AG04450 (cell line): ENCODE measurements at regions not wholly inside any gene's neighbourhood (a gene's known extent, or its start where the extent isn't known, plus 50 kb on each side); places are given as distances from the start of the nearest gene placed in this dataset.

Source experiments
- CTCF ChIA-PET: fragments of 300-600, 350-600 bp; formaldehyde crosslinking; extraction: SDS; loops from one replicate; lab custom pipeline; 2022; ENCODE audit warnings: antibody characterized with exemption, inconsistent platforms; lab: Charles Lee
- POLR2A ChIA-PET: fragments of 350-600 bp; formaldehyde crosslinking; extraction: SDS; loops from one replicate; lab custom pipeline; 2021; ENCODE audit warnings: antibody characterized with exemption, inconsistent platforms; lab: Yijun Ruan, JAX
- DNase-seq: peaks from one replicate; pipeline ENCODE4 v3.0.0-alpha.2; 2011; ENCODE audit warnings: low read depth, low spot score
- H3K27ac ChIP-seq: one replicate; pipeline ENCODE4 v1.5.1; 2012; ENCODE audit warnings: low read depth, low read length, control low read depth
- H3K27me3 ChIP-seq: one replicate; pipeline ENCODE4 v1.6.0; 2012; ENCODE audit warnings: low read length; ENCODE audit not compliant: control insufficient read depth, insufficient read depth
- H3K4me3 ChIP-seq: 2 replicates; pipeline ENCODE4 v1.5.1; 2011; ENCODE audit warnings: mild to moderate bottlenecking, low read depth, low read length, control low read depth
- H3K9me3 ChIP-seq: 2 replicates; pipeline ENCODE4 v1.5.1; 2012; ENCODE audit warnings: low read length; ENCODE audit not compliant: control insufficient read depth, insufficient read depth
- TF ChIP-seq, protein P1 (sequence below): IDR thresholded peaks from 2 replicates; pipeline ENCODE4 v1.5.1; 2011; ENCODE audit warnings: low read depth, low read length, control low read depth, inconsistent platforms

GRCh38 chr14:45715946-45716345 lies 462.9 kb upstream of the MIS18BP1 start:
- no peaks in the 10 kb centered on the region for H3K27me3 ChIP-seq
- ChIA-PET CTCF (no interaction called here), POLR2A (no interaction called here)
- H3K4me3 ChIP-seq = no peak overlapping the region
- H3K27ac ChIP-seq = no peak overlapping the region
- H3K9me3 ChIP-seq = peaks cover 25% of the 10 kb centered on the region
- TF ChIP-seq, protein P1, sequence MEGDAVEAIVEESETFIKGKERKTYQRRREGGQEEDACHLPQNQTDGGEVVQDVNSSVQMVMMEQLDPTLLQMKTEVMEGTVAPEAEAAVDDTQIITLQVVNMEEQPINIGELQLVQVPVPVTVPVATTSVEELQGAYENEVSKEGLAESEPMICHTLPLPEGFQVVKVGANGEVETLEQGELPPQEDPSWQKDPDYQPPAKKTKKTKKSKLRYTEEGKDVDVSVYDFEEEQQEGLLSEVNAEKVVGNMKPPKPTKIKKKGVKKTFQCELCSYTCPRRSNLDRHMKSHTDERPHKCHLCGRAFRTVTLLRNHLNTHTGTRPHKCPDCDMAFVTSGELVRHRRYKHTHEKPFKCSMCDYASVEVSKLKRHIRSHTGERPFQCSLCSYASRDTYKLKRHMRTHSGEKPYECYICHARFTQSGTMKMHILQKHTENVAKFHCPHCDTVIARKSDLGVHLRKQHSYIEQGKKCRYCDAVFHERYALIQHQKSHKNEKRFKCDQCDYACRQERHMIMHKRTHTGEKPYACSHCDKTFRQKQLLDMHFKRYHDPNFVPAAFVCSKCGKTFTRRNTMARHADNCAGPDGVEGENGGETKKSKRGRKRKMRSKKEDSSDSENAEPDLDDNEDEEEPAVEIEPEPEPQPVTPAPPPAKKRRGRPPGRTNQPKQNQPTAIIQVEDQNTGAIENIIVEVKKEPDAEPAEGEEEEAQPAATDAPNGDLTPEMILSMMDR = no peak
- DNase-seq = no peak

GRCh38 chr14:45709541-45709940 lies 456.5 kb upstream of the MIS18BP1 start:
- TF ChIP-seq, protein P1 = no peak
- no peaks in the 10 kb centered on the region for H3K27me3 ChIP-seq
- H3K4me3 ChIP-seq = no peak overlapping the region
- peaks cover 18% of the 10 kb centered on the region for H3K9me3 ChIP-seq
- CTCF ChIA-PET = no interaction called here
- H3K27ac ChIP-seq = no peak overlapping the region
- no peak for DNase-seq
- POLR2A ChIA-PET = no interaction called here

GRCh38 chr14:45705940-45706534 lies 453.0 kb upstream of the MIS18BP1 start:
- no peaks in the 10 kb centered on the region for H3K27me3 ChIP-seq
- no peak overlapping the region for H3K4me3 ChIP-seq
- ChIA-PET CTCF (no interaction called here), POLR2A (no interaction called here)
- no peak for DNase-seq
- TF ChIP-seq, protein P1 = no peak
- peaks cover 13% of the 10 kb centered on the region for H3K9me3 ChIP-seq
- no peak overlapping the region for H3K27ac ChIP-seq

- Histone ChIP-seq H3K27me3 (no peaks in the 10 kb centered on the region), H3K27ac (no peak overlapping the region), H3K9me3 (peaks cover 6% of the 10 kb centered on the region), H3K4me3 (no peak overlapping the region)
- ChIA-PET CTCF (no interaction called here), POLR2A (no interaction called here)
- TF ChIP-seq, protein P1 = no peak
- DNase-seq = no peak
Measured at GRCh38 chr14:45699471-45699870, 446.5 kb upstream of the MIS18BP1 start.

DNA sequence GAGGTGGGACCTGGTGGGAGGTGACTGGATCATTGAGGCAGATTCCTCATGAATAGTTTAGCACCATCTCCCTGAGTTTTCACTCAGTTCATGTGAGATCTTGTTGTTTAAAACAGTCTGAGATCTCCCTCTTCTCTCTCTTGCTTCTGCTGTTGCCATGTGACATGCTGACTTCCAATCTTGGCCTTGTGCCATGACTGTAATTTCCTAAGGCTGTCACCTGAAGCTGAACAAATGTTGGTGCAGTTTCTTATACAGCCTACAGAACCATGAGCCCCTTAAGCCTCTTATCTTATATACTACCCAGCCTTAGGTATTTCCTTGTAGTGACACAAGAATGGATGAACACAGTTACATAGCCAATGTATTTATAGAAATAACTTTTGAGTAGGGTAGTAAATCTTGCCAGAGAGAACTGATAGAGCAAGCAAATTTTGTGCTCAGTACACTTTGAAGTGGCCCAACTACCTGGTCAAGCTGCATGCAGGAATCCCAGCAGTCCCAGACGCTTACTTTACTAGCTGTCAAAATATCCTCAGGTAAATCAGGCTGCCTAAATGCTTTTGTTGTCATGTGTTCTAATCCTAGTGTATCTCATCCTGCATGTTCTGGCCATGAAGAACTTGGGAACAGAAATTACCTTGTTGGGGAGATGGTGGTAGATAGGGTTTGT lies 445.6 kb upstream of the MIS18BP1 start:
- ChIA-PET CTCF (no interaction called here), POLR2A (no interaction called here)
- TF ChIP-seq, protein P1 = no peak

More for the DNA sequence above, 445.6 kb upstream of the MIS18BP1 start:
- no peak for DNase-seq
- peaks cover under 1% of the 10 kb centered on the region; the same call in 1 of the 2 replicates for H3K9me3 ChIP-seq
- no peak overlapping the region for H3K27ac ChIP-seq
- H3K4me3 ChIP-seq = no peak overlapping the region
- H3K27me3 ChIP-seq = no peaks in the 10 kb centered on the region
